ENCODE measurements at regions not wholly inside any gene's neighbourhood (a gene's known extent, or its start where the extent isn't known, plus 50 kb on each side); places are given as distances from the start of the nearest gene placed in this dataset.

DNA sequence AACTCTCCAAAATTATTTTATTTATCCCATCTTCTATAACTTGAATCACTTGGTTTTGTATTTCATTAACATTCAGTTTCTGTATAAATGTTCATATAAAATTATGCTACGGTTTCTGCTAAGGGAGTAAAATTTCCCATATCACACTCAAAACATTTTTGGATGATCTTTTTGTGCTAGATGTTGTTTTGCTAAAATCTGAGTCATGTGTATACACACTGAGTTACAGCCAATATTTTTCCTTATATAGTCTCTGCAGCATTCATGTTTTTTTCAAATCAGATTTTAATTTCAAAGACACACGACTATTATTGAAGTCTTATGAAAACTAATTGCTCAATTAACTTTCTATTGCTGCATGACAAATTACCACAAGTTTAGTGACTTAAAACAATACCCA is 54.3 kb upstream of the SLC2A12 start:
- H3K4me3 ChIP-seq (ENCODE audit: low read depth, low read length) = no peak overlapping the region
- in situ Hi-C loops (cut with HindIII; ENCODE audit: low sequenced_read_pairs) = no loop called here
- TF ChIP-seq, protein P1, sequence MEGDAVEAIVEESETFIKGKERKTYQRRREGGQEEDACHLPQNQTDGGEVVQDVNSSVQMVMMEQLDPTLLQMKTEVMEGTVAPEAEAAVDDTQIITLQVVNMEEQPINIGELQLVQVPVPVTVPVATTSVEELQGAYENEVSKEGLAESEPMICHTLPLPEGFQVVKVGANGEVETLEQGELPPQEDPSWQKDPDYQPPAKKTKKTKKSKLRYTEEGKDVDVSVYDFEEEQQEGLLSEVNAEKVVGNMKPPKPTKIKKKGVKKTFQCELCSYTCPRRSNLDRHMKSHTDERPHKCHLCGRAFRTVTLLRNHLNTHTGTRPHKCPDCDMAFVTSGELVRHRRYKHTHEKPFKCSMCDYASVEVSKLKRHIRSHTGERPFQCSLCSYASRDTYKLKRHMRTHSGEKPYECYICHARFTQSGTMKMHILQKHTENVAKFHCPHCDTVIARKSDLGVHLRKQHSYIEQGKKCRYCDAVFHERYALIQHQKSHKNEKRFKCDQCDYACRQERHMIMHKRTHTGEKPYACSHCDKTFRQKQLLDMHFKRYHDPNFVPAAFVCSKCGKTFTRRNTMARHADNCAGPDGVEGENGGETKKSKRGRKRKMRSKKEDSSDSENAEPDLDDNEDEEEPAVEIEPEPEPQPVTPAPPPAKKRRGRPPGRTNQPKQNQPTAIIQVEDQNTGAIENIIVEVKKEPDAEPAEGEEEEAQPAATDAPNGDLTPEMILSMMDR (IDR thresholded peaks at IDR 0.05; ENCODE audit: low read depth, low read length, missing control alignments) = no peak
- DNase-seq (ENCODE audit: low read depth) = no peak

DNA sequence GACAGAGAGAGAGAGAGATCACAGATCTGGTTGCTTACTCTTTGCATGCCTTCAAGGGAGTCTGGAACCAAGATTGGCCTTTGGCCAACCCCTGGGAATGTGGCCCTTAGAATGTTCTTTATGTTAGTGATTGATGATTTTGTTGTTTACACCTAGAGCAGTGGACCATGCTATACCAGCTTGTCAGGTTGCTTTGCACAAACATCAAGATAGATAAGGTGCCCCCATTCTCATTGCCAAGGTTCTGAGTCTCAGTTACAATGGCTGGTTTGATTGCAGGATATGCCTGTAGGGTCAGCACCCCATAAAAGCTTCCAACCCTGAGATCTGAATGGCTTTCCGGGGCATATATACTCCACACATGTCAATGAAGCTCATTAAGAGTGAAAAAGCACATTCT is 53.5 kb upstream of the SLC2A12 start:
- TF ChIP-seq, protein P1 (IDR thresholded peaks at IDR 0.05; ENCODE audit: low read depth, low read length, missing control alignments) = no peak

DNA sequence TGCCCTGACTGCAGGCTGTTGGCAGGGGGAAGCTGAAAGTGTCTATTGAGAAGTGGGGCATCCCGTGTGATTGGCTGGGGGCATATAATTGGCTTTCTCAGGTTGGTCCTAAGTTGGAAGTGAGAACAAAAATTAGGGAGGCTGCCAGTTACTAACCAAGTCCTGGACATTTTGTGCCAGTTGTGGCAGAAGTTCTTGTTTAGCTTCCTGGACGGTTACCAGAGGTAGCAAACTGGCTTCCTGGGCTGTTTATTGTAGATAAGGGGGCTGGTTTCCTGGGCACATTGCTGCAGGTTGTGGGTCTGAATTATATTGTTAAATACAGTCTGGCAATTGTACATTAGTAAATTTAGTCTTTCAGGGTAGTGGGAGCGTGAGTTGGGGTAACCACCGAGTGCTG is 50.6 kb upstream of the SLC2A12 start:
- TF ChIP-seq, protein P1 (IDR thresholded peaks at IDR 0.05; ENCODE audit: low read depth, low read length, missing control alignments) = no peak
- H3K4me3 ChIP-seq (ENCODE audit: low read depth, low read length) = no peak overlapping the region
- no peak for DNase-seq (ENCODE audit: low read depth)
- in situ Hi-C loops (cut with HindIII; ENCODE audit: low sequenced_read_pairs) = no loop called here

More for the DNA sequence above, 53.5 kb upstream of the SLC2A12 start:
- in situ Hi-C loops (cut with HindIII; ENCODE audit: low sequenced_read_pairs) = no loop called here
- no peak for DNase-seq (ENCODE audit: low read depth)
- no peak overlapping the region for H3K4me3 ChIP-seq (ENCODE audit: low read depth, low read length)

All from astrocyte of the cerebellum (primary cell).